Activated naive CD8-positive, alpha-beta T cell treated with anti-CD3 and anti-CD28 coated beads, Interleukin-2, amount 10 ng/mL, durations not matched to agents 7 days and 5 days (primary cell): ENCODE measurements at regions not wholly inside any gene's neighbourhood (a gene's known extent, or its start where the extent isn't known, plus 50 kb on each side); places are given as distances from the start of the nearest gene placed in this dataset.

Experiments
- ATAC-seq: fragments of 150-1000 bp; cut with Tn5 transposase; one replicate; pipeline ENCODE4 v1.10.0; 2021; ENCODE audit warnings: low read depth, moderate library complexity
- POLR2A ChIA-PET: fragments of 350-600 bp; sonication (Branson Sonifier 250); formaldehyde crosslinking; loops from one replicate; lab custom pipeline; 2021; ENCODE audit warnings: antibody characterized with exemption; lab: Charles Lee
- DNase-seq: peaks from one replicate; pipeline ENCODE4 v3.0.0; 2021
- H3K27ac Mint-ChIP-seq: one replicate; pipeline ENCODE4 v1.8.0; 2022; ENCODE audit warnings: mild to moderate bottlenecking, mixed read lengths
- H3K27me3 Mint-ChIP-seq: one replicate; pipeline ENCODE4 v1.8.0; 2022; ENCODE audit warnings: mild to moderate bottlenecking, moderate library complexity, mixed read lengths
- H3K36me3 Mint-ChIP-seq: one replicate; pipeline ENCODE4 v1.8.0; 2021; ENCODE audit warnings: mild to moderate bottlenecking, mixed read lengths
- H3K4me1 Mint-ChIP-seq: one replicate; pipeline ENCODE4 v1.8.0; 2021; ENCODE audit warnings: mixed read lengths
- H3K4me3 Mint-ChIP-seq: one replicate; pipeline ENCODE4 v1.8.0; 2022; ENCODE audit warnings: mild to moderate bottlenecking, moderate library complexity, mixed read lengths
- H3K9me3 Mint-ChIP-seq: one replicate; pipeline ENCODE4 v1.8.0; 2021; ENCODE audit warnings: mixed read lengths

- Mint-ChIP-seq H3K9me3 (peaks cover 11% of the 10 kb centered on the region), H3K4me3 (no peak overlapping the region), H3K27me3 (peaks cover 3% of the 10 kb centered on the region), H3K27ac (no peak overlapping the region), H3K4me1 (no peaks in the 10 kb centered on the region), H3K36me3 (peaks cover 2% of the 10 kb centered on the region)
- no peak for ATAC-seq
- POLR2A ChIA-PET: no interaction called here
- DNase-seq: no peak
These were observed 213.4 kb downstream of the CYB561 start for GRCh38 chr17:63232565-63233310.

DNA sequence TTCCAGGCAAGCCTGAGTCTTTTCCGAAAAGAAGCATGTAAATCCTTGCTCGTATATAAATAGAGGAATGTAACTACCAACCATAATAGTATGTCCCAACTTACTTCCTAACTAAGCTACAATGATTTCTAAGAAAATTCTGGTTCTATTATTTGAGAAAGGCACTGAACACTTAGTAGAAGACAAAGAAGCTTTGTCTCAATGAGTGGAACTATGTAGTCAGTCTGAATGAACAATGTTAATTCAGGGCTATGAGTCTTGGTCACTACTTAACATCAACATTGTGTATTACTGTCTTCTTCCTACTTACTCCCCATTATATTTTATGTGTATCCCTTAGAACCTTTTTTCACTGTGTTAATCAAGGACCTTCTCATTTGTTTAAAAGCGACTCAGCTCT lies 206.0 kb downstream of the CYB561 start:
- H3K36me3 Mint-ChIP-seq: peaks cover 2% of the 10 kb centered on the region
- ATAC-seq: no peak
- POLR2A ChIA-PET: no interaction called here
- H3K27me3 Mint-ChIP-seq: peaks cover 3% of the 10 kb centered on the region
- H3K27ac Mint-ChIP-seq: no peak overlapping the region
- DNase-seq: no peak
- peaks cover 3% of the 10 kb centered on the region for H3K9me3 Mint-ChIP-seq
- no peaks in the 10 kb centered on the region for H3K4me1 Mint-ChIP-seq
- no peak overlapping the region for H3K4me3 Mint-ChIP-seq

DNA sequence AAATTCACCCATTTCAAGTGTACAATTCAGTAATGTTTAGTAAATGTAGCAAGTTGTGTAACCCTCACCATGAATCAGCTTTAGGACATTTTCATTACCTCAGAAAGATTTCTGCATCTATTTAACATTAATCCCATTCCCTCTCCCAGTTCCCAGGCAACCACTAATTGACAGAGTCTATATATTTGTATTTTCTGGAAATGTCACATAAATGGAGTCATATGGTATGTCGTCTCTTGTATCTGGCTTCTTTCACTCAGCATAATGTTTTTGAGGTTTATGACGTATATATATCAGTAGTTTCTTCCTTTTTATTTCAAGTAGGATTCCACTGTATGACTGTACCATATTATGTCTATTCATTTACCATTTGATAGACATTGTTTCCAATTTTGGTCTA lies 199.8 kb downstream of the CYB561 start:
- Mint-ChIP-seq H3K27me3 (no peaks in the 10 kb centered on the region), H3K36me3 (no peaks in the 10 kb centered on the region), H3K4me3 (no peak overlapping the region), H3K27ac (no peak overlapping the region), H3K9me3 (peaks cover 3% of the 10 kb centered on the region), H3K4me1 (no peaks in the 10 kb centered on the region)
- DNase-seq (no peak), ATAC-seq (no peak)
- POLR2A ChIA-PET: no interaction called here

- DNase-seq: no peak
- POLR2A ChIA-PET: no interaction called here
- H3K27me3 Mint-ChIP-seq: no peaks in the 10 kb centered on the region
- ATAC-seq: no peak
- no peak overlapping the region for H3K4me3 Mint-ChIP-seq
- no peaks in the 10 kb centered on the region for H3K36me3 Mint-ChIP-seq
- peaks cover 3% of the 10 kb centered on the region for H3K9me3 Mint-ChIP-seq
- no peak overlapping the region for H3K27ac Mint-ChIP-seq
- H3K4me1 Mint-ChIP-seq: no peaks in the 10 kb centered on the region
These were observed 198.4 kb downstream of the CYB561 start for GRCh38 chr17:63247706-63248105.

GRCh38 chr17:63249256-63250004 lies 196.7 kb downstream of the CYB561 start:
- POLR2A ChIA-PET: no interaction called here

GRCh38 chr17:63250830-63251229 lies 195.3 kb downstream of the CYB561 start:
- H3K4me3 Mint-ChIP-seq: no peak overlapping the region
- POLR2A ChIA-PET: no interaction called here
- ATAC-seq (no peak), DNase-seq (no peak)
- peaks cover 1% of the 10 kb centered on the region for H3K36me3 Mint-ChIP-seq
- H3K4me1 Mint-ChIP-seq: no peaks in the 10 kb centered on the region
- no peak overlapping the region for H3K27ac Mint-ChIP-seq
- no peaks in the 10 kb centered on the region for H3K27me3 Mint-ChIP-seq
- H3K9me3 Mint-ChIP-seq: peaks cover 8% of the 10 kb centered on the region

More at GRCh38 chr17:63249256-63250004, 196.7 kb downstream of the CYB561 start:
- Mint-ChIP-seq H3K4me1 (no peaks in the 10 kb centered on the region), H3K36me3 (no peaks in the 10 kb centered on the region), H3K9me3 (peaks cover 3% of the 10 kb centered on the region), H3K27me3 (no peaks in the 10 kb centered on the region), H3K27ac (no peak overlapping the region), H3K4me3 (no peak overlapping the region)
- ATAC-seq: no peak
- no peak for DNase-seq

- POLR2A ChIA-PET: no interaction called here
- H3K4me1 Mint-ChIP-seq: no peaks in the 10 kb centered on the region
- no peak for ATAC-seq
- no peak overlapping the region for H3K4me3 Mint-ChIP-seq
- peaks cover 1% of the 10 kb centered on the region for H3K36me3 Mint-ChIP-seq
- no peak overlapping the region for H3K27ac Mint-ChIP-seq
- DNase-seq: no peak
- no peaks in the 10 kb centered on the region for H3K27me3 Mint-ChIP-seq
- H3K9me3 Mint-ChIP-seq: peaks cover 8% of the 10 kb centered on the region
These were observed 187.3 kb downstream of the CYB561 start for GRCh38 chr17:63258785-63259184.

- no peaks in the 10 kb centered on the region for H3K4me1 Mint-ChIP-seq
These were observed 183.2 kb downstream of the CYB561 start for GRCh38 chr17:63262751-63263476.

GRCh38 chr17:63265526-63265925 lies 180.6 kb downstream of the CYB561 start:
- H3K36me3 Mint-ChIP-seq: no peaks in the 10 kb centered on the region
- DNase-seq (no peak), ATAC-seq (no peak)
- no peaks in the 10 kb centered on the region for H3K27me3 Mint-ChIP-seq
- H3K9me3 Mint-ChIP-seq: peaks cover 1% of the 10 kb centered on the region
- H3K27ac Mint-ChIP-seq: no peak overlapping the region
- no peak overlapping the region for H3K4me3 Mint-ChIP-seq
- POLR2A ChIA-PET: no interaction called here
- no peaks in the 10 kb centered on the region for H3K4me1 Mint-ChIP-seq

More at GRCh38 chr17:63262751-63263476, 183.2 kb downstream of the CYB561 start:
- no peak for DNase-seq
- H3K9me3 Mint-ChIP-seq: peaks cover 1% of the 10 kb centered on the region
- no peaks in the 10 kb centered on the region for H3K36me3 Mint-ChIP-seq
- no peak overlapping the region for H3K4me3 Mint-ChIP-seq
- ATAC-seq: no peak
- POLR2A ChIA-PET: no interaction called here
- no peak overlapping the region for H3K27ac Mint-ChIP-seq
- no peaks in the 10 kb centered on the region for H3K27me3 Mint-ChIP-seq

DNA sequence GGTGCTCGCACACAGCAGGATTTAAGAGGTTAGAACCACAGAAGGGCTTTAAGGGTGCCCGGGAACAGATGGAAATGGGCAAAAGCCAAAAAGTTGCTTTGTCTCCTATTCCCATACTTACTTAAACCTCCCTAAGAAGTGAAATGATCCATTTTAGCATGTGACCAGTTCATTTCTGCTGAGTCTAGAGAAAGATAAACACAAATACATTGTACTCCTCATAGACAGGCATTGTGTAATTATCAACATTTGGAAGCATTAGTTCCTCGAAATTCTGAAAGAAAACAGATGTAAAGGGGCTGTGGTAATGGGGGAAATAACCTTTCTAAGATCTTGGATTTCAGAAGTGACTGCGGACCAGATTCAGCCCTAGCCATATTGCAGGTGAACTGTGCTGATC lies 178.3 kb downstream of the CYB561 start:
- H3K4me1 Mint-ChIP-seq: no peaks in the 10 kb centered on the region
- no peak overlapping the region for H3K27ac Mint-ChIP-seq
- POLR2A ChIA-PET: no interaction called here
- no peak overlapping the region for H3K4me3 Mint-ChIP-seq
- H3K27me3 Mint-ChIP-seq: no peaks in the 10 kb centered on the region
- H3K36me3 Mint-ChIP-seq: no peaks in the 10 kb centered on the region
- no peak for ATAC-seq
- H3K9me3 Mint-ChIP-seq: peaks cover 1% of the 10 kb centered on the region
- no peak for DNase-seq

DNA sequence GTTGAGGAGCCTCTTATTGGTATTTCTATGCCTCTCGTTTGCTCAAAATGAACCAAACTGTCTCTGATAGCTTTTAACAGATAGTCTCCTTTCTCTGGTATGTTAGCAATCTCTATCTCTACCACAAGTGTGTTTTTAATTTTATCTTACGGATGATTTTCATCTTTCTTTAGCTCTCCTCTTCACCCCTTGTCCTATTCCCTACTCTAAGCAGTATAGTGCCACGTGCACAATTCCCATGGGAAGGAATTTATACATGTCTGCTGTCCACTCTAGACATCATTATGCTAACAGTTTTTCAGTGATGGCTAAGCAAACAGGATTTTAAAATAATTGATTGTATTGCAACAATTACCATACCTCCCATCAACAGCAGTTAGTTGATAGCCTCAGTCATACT lies 177.3 kb downstream of the CYB561 start:
- Mint-ChIP-seq H3K27me3 (no peaks in the 10 kb centered on the region), H3K4me1 (no peaks in the 10 kb centered on the region), H3K36me3 (no peaks in the 10 kb centered on the region), H3K27ac (no peak overlapping the region), H3K9me3 (peaks cover 1% of the 10 kb centered on the region), H3K4me3 (no peak overlapping the region)
- no peak for DNase-seq
- no peak for ATAC-seq
- POLR2A ChIA-PET: no interaction called here

GRCh38 chr17:63270610-63271009 lies 175.5 kb downstream of the CYB561 start:
- Mint-ChIP-seq H3K27ac (no peak overlapping the region), H3K9me3 (peaks cover 2% of the 10 kb centered on the region), H3K36me3 (no peaks in the 10 kb centered on the region), H3K27me3 (no peaks in the 10 kb centered on the region), H3K4me3 (no peak overlapping the region), H3K4me1 (peaks cover 3% of the 10 kb centered on the region)
- POLR2A ChIA-PET: no interaction called here
- no peak for ATAC-seq
- no peak for DNase-seq

GRCh38 chr17:63274146-63274545 lies 172.0 kb downstream of the CYB561 start:
- Mint-ChIP-seq H3K4me1 (peaks cover 10% of the 10 kb centered on the region), H3K27me3 (no peaks in the 10 kb centered on the region)

More at GRCh38 chr17:63274146-63274545, 172.0 kb downstream of the CYB561 start:
- Mint-ChIP-seq H3K27ac (no peak overlapping the region), H3K4me3 (no peak overlapping the region), H3K9me3 (peaks cover 2% of the 10 kb centered on the region), H3K36me3 (no peaks in the 10 kb centered on the region)
- ATAC-seq (no peak), DNase-seq (no peak)
- POLR2A ChIA-PET: no interaction called here
